ENCODE measurements at regions not wholly inside any gene's neighbourhood (a gene's known extent, or its start where the extent isn't known, plus 50 kb on each side); places are given as distances from the start of the nearest gene placed in this dataset.

GRCh38 chr1:168894397-168894903, 165.4 kb upstream of the DPT start (continued):
- no peak for TF ChIP-seq ARID4B (CRISPR knock-in tag; IDR thresholded peaks at IDR 0.05; ENCODE audit: borderline replicate concordance)

- H3K4me1 Mint-ChIP-seq = no peaks in the 10 kb centered on the region
- no peak for TF ChIP-seq ATF2 (CRISPR knock-in tag; IDR thresholded peaks at IDR 0.05; ENCODE audit: borderline replicate concordance, low read depth)
- ChIA-PET CTCF (no interaction called here), POLR2A (no interaction called here)
- H3K27ac Mint-ChIP-seq = no peak overlapping the region
- H3K9me3 Mint-ChIP-seq = no peaks in the 10 kb centered on the region
- no peak overlapping the region for H3K4me3 Mint-ChIP-seq
- no peaks in the 10 kb centered on the region for H3K27me3 Mint-ChIP-seq (ENCODE audit: low read depth)
- no peaks in the 10 kb centered on the region for H3K36me3 Mint-ChIP-seq
- ATAC-seq = no peak
- DNase-seq (ENCODE audit: low spot score) = no peak
Observed at GRCh38 chr1:168897249-168897648, 168.2 kb upstream of the DPT start.

- peaks cover 5% of the 10 kb centered on the region for H3K4me1 Mint-ChIP-seq
- ATAC-seq (no peak), DNase-seq (ENCODE audit: low spot score) (no peak)
- no peaks in the 10 kb centered on the region for H3K27me3 Mint-ChIP-seq (ENCODE audit: low read depth)
- TF ChIP-seq HMGA2 (CRISPR knock-in tag; IDR thresholded peaks at IDR 0.05) (no peak), SMAD4 (CRISPR knock-in tag; IDR thresholded peaks at IDR 0.05) (no peak), E2F1 (CRISPR knock-in tag; IDR thresholded peaks at IDR 0.05) (no peak), NR2C2 (CRISPR knock-in tag; IDR thresholded peaks at IDR 0.05) (no peak), E2F4 (CRISPR knock-in tag; IDR thresholded peaks at IDR 0.05; ENCODE audit: borderline replicate concordance, low read depth) (no peak), ERG (CRISPR knock-in tag; IDR thresholded peaks at IDR 0.05) (no peak), JAZF1 (CRISPR knock-in tag; IDR thresholded peaks at IDR 0.05) (no peak), EMX1 (CRISPR knock-in tag; IDR thresholded peaks at IDR 0.05) (no peak), JUN (CRISPR knock-in tag; IDR thresholded peaks at IDR 0.05) (no peak), FOXK1 (CRISPR knock-in tag; IDR thresholded peaks at IDR 0.05) (no peak), ZBTB21 (CRISPR knock-in tag; IDR thresholded peaks at IDR 0.05; ENCODE audit: borderline replicate concordance) (no peak), PRDM15 (CRISPR knock-in tag; IDR thresholded peaks at IDR 0.05) (no peak), GABPB1 (CRISPR knock-in tag; IDR thresholded peaks at IDR 0.05) (no peak)
- H3K36me3 Mint-ChIP-seq = no peaks in the 10 kb centered on the region
- no peak overlapping the region for H3K27ac Mint-ChIP-seq
- ChIA-PET CTCF (no interaction called here), POLR2A (no interaction called here)
- H3K9me3 Mint-ChIP-seq = no peaks in the 10 kb centered on the region
- no peak overlapping the region for H3K4me3 Mint-ChIP-seq
Observed at GRCh38 chr1:168903237-168903830, 174.3 kb upstream of the DPT start.
